Bronchial epithelial cell (primary cell): ENCODE measurements at regions not wholly inside any gene's neighbourhood (a gene's known extent, or its start where the extent isn't known, plus 50 kb on each side); places are given as distances from the start of the nearest gene placed in this dataset.

Experiments used
- DNase-seq: peaks from one replicate; pipeline ENCODE4 v3.0.0-alpha.2; 2010; ENCODE audit warnings: low read depth
- FAIRE-seq: peaks from 2 replicates; lab custom pipeline; 2011; peaks lifted over from hg19 to GRCh38; lab: Jason Lieb, UNC
- H3K27me3 ChIP-seq: 2 replicates; pipeline ENCODE4 v1.5.1; 2011; ENCODE audit warnings: low read length; ENCODE audit not compliant: control insufficient read depth, insufficient read depth
- H3K36me3 ChIP-seq: 2 replicates; pipeline ENCODE4 v1.5.1; 2011; ENCODE audit warnings: low read length; ENCODE audit not compliant: control insufficient read depth, insufficient read depth
- H3K4me3 ChIP-seq: 2 replicates; pipeline ENCODE4 v1.5.1; 2011; ENCODE audit warnings: mild to moderate bottlenecking, low read depth, low read length, control low read depth
- TF ChIP-seq, protein P1 (sequence below): IDR thresholded peaks from 2 replicates; pipeline ENCODE4 v1.5.1; 2011; ENCODE audit warnings: mild to moderate bottlenecking, moderate library complexity, low read length, control low read depth, inconsistent platforms; ENCODE audit not compliant: insufficient read depth, severe bottlenecking

DNA sequence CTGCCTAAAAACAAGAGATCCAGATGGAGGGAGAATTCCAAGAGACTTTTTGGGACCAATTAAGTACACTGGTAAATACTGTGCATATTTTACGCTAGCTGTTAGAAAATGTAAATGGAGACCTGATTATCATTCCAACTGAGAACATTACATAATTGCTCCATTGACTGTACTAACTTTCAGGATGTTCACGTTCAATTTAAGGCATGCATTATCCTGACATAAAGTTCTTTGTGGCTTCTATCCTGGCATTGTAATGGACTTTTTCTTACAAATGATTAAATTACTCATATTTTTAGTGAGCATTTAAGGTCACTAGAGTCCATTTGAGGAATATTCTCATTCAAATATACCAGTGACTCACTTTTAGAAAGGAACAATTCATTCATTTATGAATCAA lies 883.3 kb upstream of the TMPRSS15 start:
- DNase-seq (no peak), FAIRE-seq (no peak)
- H3K36me3 ChIP-seq = no peaks in the 10 kb centered on the region
- H3K27me3 ChIP-seq = no peaks in the 10 kb centered on the region
- TF ChIP-seq, protein P1, sequence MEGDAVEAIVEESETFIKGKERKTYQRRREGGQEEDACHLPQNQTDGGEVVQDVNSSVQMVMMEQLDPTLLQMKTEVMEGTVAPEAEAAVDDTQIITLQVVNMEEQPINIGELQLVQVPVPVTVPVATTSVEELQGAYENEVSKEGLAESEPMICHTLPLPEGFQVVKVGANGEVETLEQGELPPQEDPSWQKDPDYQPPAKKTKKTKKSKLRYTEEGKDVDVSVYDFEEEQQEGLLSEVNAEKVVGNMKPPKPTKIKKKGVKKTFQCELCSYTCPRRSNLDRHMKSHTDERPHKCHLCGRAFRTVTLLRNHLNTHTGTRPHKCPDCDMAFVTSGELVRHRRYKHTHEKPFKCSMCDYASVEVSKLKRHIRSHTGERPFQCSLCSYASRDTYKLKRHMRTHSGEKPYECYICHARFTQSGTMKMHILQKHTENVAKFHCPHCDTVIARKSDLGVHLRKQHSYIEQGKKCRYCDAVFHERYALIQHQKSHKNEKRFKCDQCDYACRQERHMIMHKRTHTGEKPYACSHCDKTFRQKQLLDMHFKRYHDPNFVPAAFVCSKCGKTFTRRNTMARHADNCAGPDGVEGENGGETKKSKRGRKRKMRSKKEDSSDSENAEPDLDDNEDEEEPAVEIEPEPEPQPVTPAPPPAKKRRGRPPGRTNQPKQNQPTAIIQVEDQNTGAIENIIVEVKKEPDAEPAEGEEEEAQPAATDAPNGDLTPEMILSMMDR = no peak
- H3K4me3 ChIP-seq = no peak overlapping the region

DNA sequence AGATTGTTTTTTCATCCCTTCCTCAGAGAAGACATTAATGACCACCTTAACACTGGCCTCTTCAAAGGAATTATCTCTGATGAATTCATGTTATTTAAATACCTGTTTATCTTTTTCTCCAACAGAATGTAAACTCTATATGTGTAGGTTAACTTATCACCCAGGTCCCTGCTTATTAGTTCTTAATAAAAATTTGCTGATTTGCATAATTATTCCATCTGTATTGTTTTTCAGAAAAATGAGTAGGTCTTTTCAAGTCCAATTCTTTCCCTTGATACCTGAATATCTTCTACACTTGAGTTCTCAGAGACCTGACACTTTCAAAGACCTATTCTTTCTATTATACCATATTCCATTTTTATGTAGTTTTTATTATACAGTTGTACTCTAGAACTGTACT lies 886.7 kb upstream of the TMPRSS15 start:
- FAIRE-seq (no peak), DNase-seq (no peak)
- Histone ChIP-seq H3K4me3 (no peak overlapping the region), H3K27me3 (no peaks in the 10 kb centered on the region), H3K36me3 (no peaks in the 10 kb centered on the region)
- TF ChIP-seq, protein P1 = no peak

DNA sequence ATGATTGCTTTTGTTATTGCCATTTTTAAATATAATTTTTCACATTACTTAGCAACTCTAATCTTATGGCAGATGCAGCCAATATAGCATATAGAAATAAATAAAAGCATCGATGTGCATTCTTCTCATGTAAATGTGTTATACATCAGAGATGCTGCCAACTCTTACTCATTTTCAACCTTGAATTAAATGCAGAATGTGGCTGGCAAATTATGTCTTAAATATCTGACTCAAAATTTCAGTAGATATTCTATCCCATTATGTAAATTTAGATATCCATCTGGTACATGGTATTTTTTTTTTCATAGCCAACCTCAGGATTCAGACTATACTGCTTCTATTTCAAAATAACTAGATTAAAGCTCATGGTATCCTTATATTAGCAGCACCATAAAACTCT lies 916.7 kb upstream of the TMPRSS15 start:
- H3K36me3 ChIP-seq = no peaks in the 10 kb centered on the region
- H3K27me3 ChIP-seq = no peaks in the 10 kb centered on the region
- DNase-seq (no peak), FAIRE-seq (no peak)
- H3K4me3 ChIP-seq = no peak overlapping the region
- TF ChIP-seq, protein P1 = no peak

DNA sequence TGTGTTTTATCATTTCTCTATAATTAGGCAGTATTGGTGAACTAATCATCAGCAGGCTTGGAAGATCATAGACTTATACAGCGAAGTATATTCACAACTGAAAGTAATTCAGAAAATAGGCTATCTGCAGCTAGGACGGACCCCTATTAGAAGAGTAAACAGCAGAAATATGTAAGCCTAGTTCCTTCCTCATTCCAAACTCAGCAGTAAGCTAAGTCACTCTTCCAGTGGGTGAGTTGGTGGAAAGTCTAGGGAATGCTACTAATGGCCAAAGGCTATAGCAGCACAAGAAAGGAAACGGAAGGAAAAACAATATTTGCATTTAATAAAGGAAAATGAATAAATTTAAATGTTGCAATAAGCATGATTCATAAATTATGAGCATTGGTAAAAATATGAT lies 918.1 kb upstream of the TMPRSS15 start:
- DNase-seq (no peak), FAIRE-seq (no peak)
- TF ChIP-seq, protein P1 = no peak
- Histone ChIP-seq H3K4me3 (no peak overlapping the region), H3K27me3 (no peaks in the 10 kb centered on the region), H3K36me3 (no peaks in the 10 kb centered on the region)

DNA sequence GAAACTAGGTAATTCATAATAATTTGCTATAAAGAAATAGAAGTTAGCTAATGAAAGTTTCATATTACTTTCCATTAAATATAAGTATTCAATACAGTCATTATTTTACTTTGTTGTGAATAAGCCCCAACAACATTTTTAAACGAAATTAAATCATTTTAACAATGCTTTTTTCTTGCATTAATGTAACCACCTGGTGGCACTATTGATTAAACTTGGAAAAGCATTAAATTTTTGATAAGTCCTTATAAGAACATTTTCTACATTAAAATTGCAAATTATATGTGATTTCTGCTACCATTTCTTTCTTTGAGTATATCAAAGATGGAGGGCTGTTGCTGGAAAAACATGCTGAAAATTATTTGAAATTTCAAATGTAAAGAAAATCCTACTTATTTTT lies 918.8 kb upstream of the TMPRSS15 start:
- no peaks in the 10 kb centered on the region for H3K36me3 ChIP-seq
- no peak overlapping the region for H3K4me3 ChIP-seq
- FAIRE-seq = no peak
- no peaks in the 10 kb centered on the region for H3K27me3 ChIP-seq
- no peak for DNase-seq
- TF ChIP-seq, protein P1 = no peak

DNA sequence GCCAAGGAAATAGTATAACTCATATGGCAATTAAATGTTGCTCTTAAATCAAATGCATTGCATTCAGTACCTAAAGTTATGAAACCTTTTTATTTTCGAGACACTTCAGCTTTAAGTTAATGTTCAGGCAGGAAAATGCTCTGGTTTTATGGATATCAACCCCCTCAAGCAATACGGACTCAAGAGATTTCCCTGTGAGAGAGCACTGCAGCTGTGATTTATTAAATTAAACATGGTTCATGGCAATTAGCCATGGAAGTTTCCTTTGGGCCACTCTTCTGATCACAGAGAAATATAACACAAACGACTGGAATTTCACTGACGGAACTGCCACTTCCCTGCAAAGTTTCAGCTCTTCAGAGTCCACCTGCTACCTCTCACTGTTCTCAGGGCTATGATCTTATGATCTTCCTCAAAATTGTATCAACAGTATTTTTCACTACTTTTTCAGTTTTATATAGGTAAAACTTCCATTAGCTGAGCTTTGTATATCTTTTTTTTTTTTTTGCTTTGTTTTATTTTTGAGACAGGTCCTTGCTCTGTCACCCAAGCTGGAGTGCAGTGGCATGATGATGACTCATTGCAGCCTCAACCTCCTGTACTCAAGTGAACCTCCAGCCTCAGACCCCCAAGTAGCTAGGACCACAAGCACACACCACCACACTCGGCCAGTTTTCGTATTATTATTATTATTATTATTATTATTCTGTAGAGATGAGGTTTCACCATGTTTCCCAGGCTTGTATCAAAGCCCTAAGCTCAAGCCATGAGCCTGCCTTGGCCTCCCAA lies 923.1 kb upstream of the TMPRSS15 start:
- no peaks in the 10 kb centered on the region for H3K36me3 ChIP-seq
- FAIRE-seq = no peak
- TF ChIP-seq, protein P1 = no peak
- no peak for DNase-seq
- H3K27me3 ChIP-seq = no peaks in the 10 kb centered on the region
- no peak overlapping the region for H3K4me3 ChIP-seq
